Loucy (cell line): ENCODE measurements at regions not wholly inside any gene's neighbourhood (a gene's known extent, or its start where the extent isn't known, plus 50 kb on each side); places are given as distances from the start of the nearest gene placed in this dataset.

Experiments
- H2AFZ ChIP-seq: fragments of 200-600 bp; sonication (generic); 2 replicates; pipeline ENCODE4 v1.6.0; 2016; ENCODE audit warnings: antibody characterized with exemption, mild to moderate bottlenecking, low read length, moderate library complexity
- H3F3A ChIP-seq: fragments of 200-600 bp; 2 replicates; pipeline ENCODE4 v1.6.0; 2016; ENCODE audit warnings: antibody characterized with exemption, low read depth, mild to moderate bottlenecking
- H3K27me3 ChIP-seq: fragments of 200-600 bp; sonication (generic); 2 replicates; pipeline ENCODE4 v1.6.1; 2014; ENCODE audit warnings: low read length, mild to moderate bottlenecking; ENCODE audit not compliant: insufficient read depth, poor library complexity, severe bottlenecking
- H3K36me3 ChIP-seq: fragments of 200-600 bp; sonication (generic); 2 replicates; pipeline ENCODE4 v1.6.1; 2016; ENCODE audit warnings: low read length; ENCODE audit not compliant: insufficient read depth
- H3K4me1 ChIP-seq: fragments of 200-600 bp; sonication (generic); 2 replicates; pipeline ENCODE4 v1.5.1; 2014; ENCODE audit warnings: low read length, mild to moderate bottlenecking; ENCODE audit not compliant: insufficient read depth, poor library complexity, severe bottlenecking
- H3K4me2 ChIP-seq: fragments of 200-600 bp; sonication (generic); 2 replicates; pipeline ENCODE4 v1.6.0; 2014; ENCODE audit warnings: antibody characterized with exemption, low read length, low read depth, mild to moderate bottlenecking; ENCODE audit not compliant: poor library complexity, severe bottlenecking
- H3K4me3 ChIP-seq: fragments of 200-600 bp; sonication (generic); 2 replicates; pipeline ENCODE4 v1.5.1; 2014; ENCODE audit warnings: low read length, mild to moderate bottlenecking, mixed read lengths; ENCODE audit not compliant: poor library complexity, severe bottlenecking
- H3K79me2 ChIP-seq: fragments of 200-600 bp; sonication (generic); 2 replicates; pipeline ENCODE4 v1.6.1; 2014; ENCODE audit warnings: low read length; ENCODE audit not compliant: insufficient read depth
- H3K9ac ChIP-seq: fragments of 200-600 bp; sonication (generic); 2 replicates; pipeline ENCODE4 v1.6.0; 2014; ENCODE audit warnings: mild to moderate bottlenecking, low read depth, low read length, moderate library complexity; ENCODE audit not compliant: poor library complexity, severe bottlenecking
- H3K9me2 ChIP-seq: fragments of 200-600 bp; sonication (generic); replicated peaks from 2 replicates; pipeline ENCODE4 v1.6.1; 2016; ENCODE audit warnings: low read depth, low read length, mixed read lengths
- H3K9me3 ChIP-seq: fragments of 200-600 bp; sonication (generic); 2 replicates; pipeline ENCODE4 v1.6.1; 2014; ENCODE audit warnings: mild to moderate bottlenecking, antibody characterized with exemption, low read length, low read depth; ENCODE audit not compliant: insufficient read depth
- H4K20me1 ChIP-seq: fragments of 200-600 bp; sonication (generic); 2 replicates; pipeline ENCODE4 v1.6.0; 2014; ENCODE audit warnings: antibody characterized with exemption, low read length, mild to moderate bottlenecking; ENCODE audit not compliant: insufficient read depth, poor library complexity, severe bottlenecking
- CTCF ChIP-seq: fragments of 200-600 bp; sonication (generic); conservative IDR thresholded peaks from 2 replicates; pipeline ENCODE4 v1.5.1; 2014; ENCODE audit warnings: mild to moderate bottlenecking, antibody characterized with exemption, low read length
- EZH2phosphoT487 ChIP-seq: fragments of 200-600 bp; IDR thresholded peaks from 2 replicates; pipeline ENCODE4 v1.6.1; 2018; ENCODE audit warnings: antibody characterized with exemption, mild to moderate bottlenecking, moderate library complexity, borderline replicate concordance

- Histone ChIP-seq H3K9ac (no peak overlapping the region), H3K4me3 (no peak overlapping the region), H3K4me1 (no peaks in the 10 kb centered on the region), H3F3A (no peaks in the 10 kb centered on the region), H2AFZ (no peak overlapping the region), H3K4me2 (no peak overlapping the region), H3K27me3 (no peaks in the 10 kb centered on the region), H4K20me1 (no peaks in the 10 kb centered on the region), H3K9me2 (no peaks in the 10 kb centered on the region), H3K79me2 (no peaks in the 10 kb centered on the region), H3K36me3 (no peaks in the 10 kb centered on the region), H3K9me3 (no peaks in the 10 kb centered on the region; the same call in 1 of the 2 replicates)
- TF ChIP-seq EZH2phosphoT487 (no peak), CTCF (no peak)
Measured at GRCh38 chr9:104329245-104329644, 174.8 kb upstream of the OR13F1 start.

DNA sequence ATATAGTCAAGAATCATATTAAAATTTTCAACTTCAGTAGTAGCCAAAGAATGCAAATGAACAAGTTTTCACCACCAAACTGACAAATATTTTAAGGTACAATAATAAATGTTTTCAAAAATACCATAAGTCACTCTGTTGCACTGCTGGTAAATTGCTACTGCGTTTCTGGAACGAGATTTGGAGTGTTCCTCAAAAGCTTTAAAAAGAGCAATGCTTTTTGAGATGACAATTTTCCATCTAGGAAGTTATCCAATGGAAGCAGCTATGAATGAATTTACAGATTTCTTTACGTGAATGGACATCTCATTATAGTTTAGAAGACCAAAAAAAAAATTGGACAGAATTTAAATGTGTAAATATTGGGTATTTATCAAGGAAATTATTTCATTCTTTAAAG lies 173.2 kb upstream of the OR13F1 start:
- Histone ChIP-seq H4K20me1 (no peaks in the 10 kb centered on the region), H3K36me3 (no peaks in the 10 kb centered on the region), H3F3A (no peaks in the 10 kb centered on the region), H3K27me3 (no peaks in the 10 kb centered on the region), H3K4me1 (no peaks in the 10 kb centered on the region), H3K9me3 (no peaks in the 10 kb centered on the region; the same call in 1 of the 2 replicates), H3K4me2 (no peak overlapping the region), H2AFZ (no peak overlapping the region), H3K9ac (no peak overlapping the region), H3K79me2 (no peaks in the 10 kb centered on the region), H3K9me2 (no peaks in the 10 kb centered on the region), H3K4me3 (no peak overlapping the region)
- TF ChIP-seq CTCF, result no peak
- TF ChIP-seq EZH2phosphoT487, result no peak

- Histone ChIP-seq H3K4me3 (no peak overlapping the region), H3K9me3 (no peaks in the 10 kb centered on the region), H3K4me1 (no peaks in the 10 kb centered on the region), H2AFZ (no peak overlapping the region), H3K27me3 (no peaks in the 10 kb centered on the region), H3K9ac (no peak overlapping the region), H4K20me1 (no peaks in the 10 kb centered on the region), H3K36me3 (no peaks in the 10 kb centered on the region), H3K79me2 (no peaks in the 10 kb centered on the region), H3F3A (no peaks in the 10 kb centered on the region), H3K4me2 (no peak overlapping the region), H3K9me2 (no peaks in the 10 kb centered on the region)
- TF ChIP-seq EZH2phosphoT487 (no peak), CTCF (no peak)
Measured at GRCh38 chr9:104334549-104334948, 169.5 kb upstream of the OR13F1 start.
